Tibial artery (tissue), 4 donors: ENCODE measurements at regions not wholly inside any gene's neighbourhood (a gene's known extent, or its start where the extent isn't known, plus 50 kb on each side); places are given as distances from the start of the nearest gene placed in this dataset.

Experiments used
- DNase-seq, 2 donors: peaks; one replicate each; pipeline ENCODE4 v3.0.0-alpha.2; 2019
- H3K27ac ChIP-seq, 2 donors: fragments of 200-600 bp; sonication (generic) in 1 of 2; 1 replicate in 1 of 2; 2 replicates in 1 of 2; pipeline ENCODE4 v1.5.1; 2018 to 2019; ENCODE audit warnings: mild to moderate bottlenecking in 1 of 2
- H3K27me3 ChIP-seq, 2 donors: fragments of 200-600 bp; sonication (generic) in 1 of 2; one replicate each; pipeline versions ENCODE4 v1.5.1 to v1.6.0; 2016 to 2019
- H3K36me3 ChIP-seq, 3 donors: fragments of 200-600 bp; sonication (generic) in 2 of 3; one replicate each; pipeline ENCODE4 v1.5.1; 2016 to 2019; ENCODE audit warnings: mild to moderate bottlenecking in 2 of 3
- H3K4me1 ChIP-seq, 4 donors: fragments of 200-600 bp; sonication (generic) in 2 of 4; 1 replicate in 3 of 4; 2 replicates in 1 of 4; pipeline ENCODE4 v1.5.1; 2016 to 2019
- H3K4me3 ChIP-seq, 2 donors: fragments of 200-600 bp; sonication (generic) in 1 of 2; 1 replicate in 1 of 2; 2 replicates in 1 of 2; pipeline ENCODE4 v1.5.1; 2018 to 2019; ENCODE audit warnings: mild to moderate bottlenecking in 2 of 2
- H3K9me3 ChIP-seq, 3 donors: fragments of 200-600 bp; sonication (generic) in 1 of 3; one replicate each; pipeline ENCODE4 v1.5.1; 2016 to 2019
- CTCF ChIP-seq, 2 experiments: fragments of 200-600 bp in 1 of 2; fragments of 450-650 bp in 1 of 2; IDR thresholded peaks; one replicate each; pipeline ENCODE4 v1.5.1; 2017 to 2019; ENCODE audit warnings: antibody characterized with exemption in 2 of 2, mild to moderate bottlenecking in 1 of 2, moderate library complexity in 1 of 2
- intact Hi-C: fragments of 100-400 bp; cut with DNase I; formaldehyde crosslinking; loops from one replicate; pipeline ENCODE4 v1.15.0; 2023; ENCODE audit warnings: low total_unique reads

DNA sequence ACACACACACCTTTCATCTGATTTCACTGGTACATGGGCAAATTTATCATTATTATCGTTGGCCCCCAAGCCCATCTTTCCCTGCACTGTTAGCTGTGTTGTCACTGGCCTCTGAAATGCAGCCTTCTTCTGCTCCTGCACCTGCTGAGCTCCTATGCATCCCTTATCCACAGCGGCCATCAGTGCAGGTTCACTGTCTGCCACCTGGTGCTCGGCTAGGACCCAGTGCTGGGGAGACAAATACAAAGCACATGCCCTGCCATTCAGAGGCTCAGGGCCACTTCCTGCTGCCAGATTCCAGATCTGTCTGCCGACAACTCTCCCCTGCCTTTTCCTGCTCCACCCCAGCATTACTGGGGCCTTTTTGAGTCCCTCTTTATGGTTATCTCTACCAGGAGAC is 1205.4 kb downstream of the TBC1D22A start:
- H3K4me1 ChIP-seq, result no peaks in the 10 kb centered on the region
- no peaks in the 10 kb centered on the region for H3K9me3 ChIP-seq
- H3K27me3 ChIP-seq, result no peaks in the 10 kb centered on the region
- no peak overlapping the region for H3K4me3 ChIP-seq
- H3K36me3 ChIP-seq, result no peaks in the 10 kb centered on the region
- TF ChIP-seq CTCF (IDR thresholded peaks at IDR 0.05), result no peak
- intact Hi-C loops, result no loop called here
- H3K27ac ChIP-seq, result no peak overlapping the region
- no peak for DNase-seq

DNA sequence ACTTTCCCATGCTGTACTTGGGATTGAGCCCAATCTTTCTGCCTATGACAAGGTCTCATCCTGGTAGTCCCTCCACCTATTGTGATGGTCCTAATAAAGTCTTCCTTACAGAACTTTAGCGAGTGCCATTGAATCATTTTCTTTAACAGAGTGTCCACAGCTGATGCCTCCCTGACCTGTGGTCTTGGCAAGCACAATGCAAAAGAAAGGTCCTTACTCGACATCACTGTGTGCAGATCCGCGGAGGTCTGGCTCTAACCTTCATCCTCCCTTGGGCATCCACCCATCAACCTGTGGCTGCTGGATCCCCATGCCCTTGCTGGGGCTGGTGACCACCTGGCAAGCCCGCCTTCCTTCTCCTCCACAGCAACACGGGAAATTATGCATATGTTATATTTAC is 1203.9 kb downstream of the TBC1D22A start:
- no peak overlapping the region for H3K27ac ChIP-seq
- DNase-seq, result no peak
- H3K36me3 ChIP-seq, result no peaks in the 10 kb centered on the region
- H3K9me3 ChIP-seq, result no peaks in the 10 kb centered on the region
- H3K4me1 ChIP-seq, result no peaks in the 10 kb centered on the region
- intact Hi-C loops, result no loop called here
- no peaks in the 10 kb centered on the region for H3K27me3 ChIP-seq
- no peak overlapping the region for H3K4me3 ChIP-seq
- no peak for TF ChIP-seq CTCF (IDR thresholded peaks at IDR 0.05)

GRCh38 chr22:47965896-47966295 is 1203.4 kb downstream of the TBC1D22A start:
- no peaks in the 10 kb centered on the region for H3K9me3 ChIP-seq
- H3K4me3 ChIP-seq, result no peak overlapping the region
- H3K27me3 ChIP-seq, result no peaks in the 10 kb centered on the region
- intact Hi-C loops, result no loop called here
- DNase-seq, result no peak
- H3K36me3 ChIP-seq, result no peaks in the 10 kb centered on the region
- no peaks in the 10 kb centered on the region for H3K4me1 ChIP-seq
- H3K27ac ChIP-seq, result no peak overlapping the region
- TF ChIP-seq CTCF (IDR thresholded peaks at IDR 0.05), result no peak

DNA sequence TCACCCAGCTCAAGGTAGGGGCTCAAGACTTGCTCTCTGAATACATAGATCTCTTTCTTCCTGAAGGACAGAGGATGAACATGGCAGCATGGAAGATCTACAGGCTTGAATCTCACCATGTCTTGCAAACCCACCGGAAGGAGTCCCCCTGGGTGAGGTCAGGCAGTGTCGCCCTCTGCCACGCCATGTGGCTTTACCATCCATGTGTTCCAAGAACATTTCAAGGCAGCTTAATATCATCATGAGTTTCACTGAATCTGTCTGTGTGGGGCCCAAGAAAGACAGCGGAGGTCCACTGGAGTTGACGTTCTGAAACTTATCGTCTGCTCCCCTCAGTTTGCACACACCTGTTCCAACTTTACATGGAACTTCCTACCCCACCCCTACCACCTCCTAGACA is 1202.6 kb downstream of the TBC1D22A start:
- TF ChIP-seq CTCF (IDR thresholded peaks at IDR 0.05), result no peak
- no peaks in the 10 kb centered on the region for H3K4me1 ChIP-seq
- no peak overlapping the region for H3K27ac ChIP-seq
- no peaks in the 10 kb centered on the region for H3K36me3 ChIP-seq
- no peak overlapping the region for H3K4me3 ChIP-seq
- no peaks in the 10 kb centered on the region for H3K9me3 ChIP-seq
- no peaks in the 10 kb centered on the region for H3K27me3 ChIP-seq
- intact Hi-C loops, result no loop called here
- DNase-seq, result no peak

- no peak for TF ChIP-seq CTCF (IDR thresholded peaks at IDR 0.05)
- Histone ChIP-seq H3K27ac (no peak overlapping the region), H3K36me3 (no peaks in the 10 kb centered on the region), H3K9me3 (no peaks in the 10 kb centered on the region), H3K4me3 (no peak overlapping the region), H3K4me1 (no peaks in the 10 kb centered on the region), H3K27me3 (no peaks in the 10 kb centered on the region)
- DNase-seq, result no peak
- intact Hi-C loops, result no loop called here
Observed at GRCh38 chr22:47963660-47964059, 1201.2 kb downstream of the TBC1D22A start.

DNA sequence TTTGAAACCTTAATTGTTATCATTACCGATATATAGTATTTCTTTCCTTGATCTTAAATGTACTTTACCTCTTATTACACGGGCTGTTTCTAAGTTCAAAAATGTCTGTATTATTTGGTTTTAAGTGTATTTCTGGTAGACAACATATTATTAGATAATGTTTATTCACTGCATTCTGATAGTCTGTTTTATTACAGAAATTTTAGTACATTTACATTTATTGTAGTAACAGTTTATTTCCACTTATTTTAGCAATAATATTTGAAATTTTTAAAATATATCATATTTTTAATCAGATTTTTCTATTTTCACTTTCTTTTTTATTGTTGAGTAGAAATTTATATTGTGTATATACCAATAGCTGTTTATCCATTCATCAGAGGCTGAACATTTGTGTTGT is 1195.2 kb downstream of the TBC1D22A start:
- H3K9me3 ChIP-seq, result peaks cover 0 to 4% (median 0%) of the 10 kb centered on the region in 3 donors
- H3K27ac ChIP-seq, result no peak overlapping the region
- intact Hi-C loops, result no loop called here
- H3K4me1 ChIP-seq, result no peaks in the 10 kb centered on the region
- no peak overlapping the region for H3K4me3 ChIP-seq
- no peaks in the 10 kb centered on the region for H3K27me3 ChIP-seq
- no peaks in the 10 kb centered on the region for H3K36me3 ChIP-seq
- no peak for TF ChIP-seq CTCF (IDR thresholded peaks at IDR 0.05)
- DNase-seq, result no peak
